ENCODE measurements at regions not wholly inside any gene's neighbourhood (a gene's known extent, or its start where the extent isn't known, plus 50 kb on each side); places are given as distances from the start of the nearest gene placed in this dataset.

DNA sequence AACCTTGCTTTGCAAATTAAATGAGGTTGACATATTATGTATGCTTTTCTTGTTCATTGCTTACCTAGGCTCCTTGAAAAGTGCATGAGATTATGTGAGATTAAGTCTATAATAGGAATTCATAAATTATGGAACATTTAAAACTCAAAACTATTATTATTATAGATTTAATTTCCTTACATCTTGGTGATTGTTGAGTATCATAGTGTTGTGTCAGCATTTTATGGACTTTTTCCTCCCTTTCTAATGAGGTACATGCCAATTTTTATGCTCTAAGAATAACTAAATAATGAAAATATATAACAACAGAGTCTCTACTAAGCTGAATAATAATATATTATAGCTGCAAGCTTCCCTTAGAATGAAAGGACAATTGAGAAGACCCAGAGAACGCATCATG lies 848.8 kb upstream of the AADAT start:
- BruUV-seq (replicated peaks), result no TSS peak
- no peaks in the 10 kb centered on the region for H3K36me3 Mint-ChIP-seq (ENCODE audit: insufficient read depth, unreplicated experiment)
- intact Hi-C loops (cut with micrococcal nuclease; ENCODE audit: unreplicated experiment), result no loop called here
- H3K4me3 Mint-ChIP-seq (ENCODE audit: low read depth, unreplicated experiment), result no peak overlapping the region
- H3K27me3 Mint-ChIP-seq (ENCODE audit: unreplicated experiment), result no peaks in the 10 kb centered on the region
- CTCF ChIA-PET, result no interaction called here
- no peak overlapping the region for H3K27ac Mint-ChIP-seq (ENCODE audit: unreplicated experiment)
- H3K4me1 Mint-ChIP-seq (ENCODE audit: low read depth, unreplicated experiment), result no peaks in the 10 kb centered on the region
- TF ChIP-seq, protein P1, sequence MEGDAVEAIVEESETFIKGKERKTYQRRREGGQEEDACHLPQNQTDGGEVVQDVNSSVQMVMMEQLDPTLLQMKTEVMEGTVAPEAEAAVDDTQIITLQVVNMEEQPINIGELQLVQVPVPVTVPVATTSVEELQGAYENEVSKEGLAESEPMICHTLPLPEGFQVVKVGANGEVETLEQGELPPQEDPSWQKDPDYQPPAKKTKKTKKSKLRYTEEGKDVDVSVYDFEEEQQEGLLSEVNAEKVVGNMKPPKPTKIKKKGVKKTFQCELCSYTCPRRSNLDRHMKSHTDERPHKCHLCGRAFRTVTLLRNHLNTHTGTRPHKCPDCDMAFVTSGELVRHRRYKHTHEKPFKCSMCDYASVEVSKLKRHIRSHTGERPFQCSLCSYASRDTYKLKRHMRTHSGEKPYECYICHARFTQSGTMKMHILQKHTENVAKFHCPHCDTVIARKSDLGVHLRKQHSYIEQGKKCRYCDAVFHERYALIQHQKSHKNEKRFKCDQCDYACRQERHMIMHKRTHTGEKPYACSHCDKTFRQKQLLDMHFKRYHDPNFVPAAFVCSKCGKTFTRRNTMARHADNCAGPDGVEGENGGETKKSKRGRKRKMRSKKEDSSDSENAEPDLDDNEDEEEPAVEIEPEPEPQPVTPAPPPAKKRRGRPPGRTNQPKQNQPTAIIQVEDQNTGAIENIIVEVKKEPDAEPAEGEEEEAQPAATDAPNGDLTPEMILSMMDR (IDR thresholded peaks at IDR 0.05; ENCODE audit: unreplicated experiment), result no peak
- H3K9me3 Mint-ChIP-seq (ENCODE audit: low read depth, unreplicated experiment), result no peaks in the 10 kb centered on the region
- DNase-seq, result no peak

- no peak for DNase-seq
- no peaks in the 10 kb centered on the region for H3K36me3 Mint-ChIP-seq (ENCODE audit: insufficient read depth, unreplicated experiment)
- no peaks in the 10 kb centered on the region for H3K9me3 Mint-ChIP-seq (ENCODE audit: low read depth, unreplicated experiment)
- intact Hi-C loops (cut with micrococcal nuclease; ENCODE audit: unreplicated experiment), result no loop called here
- H3K4me1 Mint-ChIP-seq (ENCODE audit: low read depth, unreplicated experiment), result no peaks in the 10 kb centered on the region
- no TSS peak for BruUV-seq (replicated peaks)
- H3K27me3 Mint-ChIP-seq (ENCODE audit: unreplicated experiment), result no peaks in the 10 kb centered on the region
- CTCF ChIA-PET, result no interaction called here
- H3K27ac Mint-ChIP-seq (ENCODE audit: unreplicated experiment), result no peak overlapping the region
- TF ChIP-seq, protein P1 (IDR thresholded peaks at IDR 0.05; ENCODE audit: unreplicated experiment), result no peak
- no peak overlapping the region for H3K4me3 Mint-ChIP-seq (ENCODE audit: low read depth, unreplicated experiment)
Observed at GRCh38 chr4:170931321-170931720, 841.6 kb upstream of the AADAT start.

DNA sequence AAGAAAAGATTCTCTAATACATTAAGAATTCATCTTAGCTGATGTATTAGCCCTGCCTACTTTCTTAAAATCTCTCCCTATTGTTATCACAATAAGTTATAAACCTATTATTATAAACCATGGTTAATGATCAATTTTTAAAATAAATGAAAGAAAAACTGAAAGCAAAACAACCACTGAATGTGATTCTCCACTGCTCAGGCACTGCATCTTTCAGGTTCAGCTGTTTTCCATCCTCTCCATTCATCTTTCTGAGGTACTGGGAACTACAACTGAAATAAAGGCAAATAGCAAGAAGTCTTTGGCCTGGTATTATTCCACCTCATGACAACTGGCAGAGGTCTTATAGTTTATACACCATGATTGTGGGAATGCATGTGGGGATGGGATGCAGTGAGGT lies 798.9 kb upstream of the AADAT start:
- Mint-ChIP-seq H3K9me3 (ENCODE audit: low read depth, unreplicated experiment) (peaks cover 4% of the 10 kb centered on the region), H3K36me3 (ENCODE audit: insufficient read depth, unreplicated experiment) (no peaks in the 10 kb centered on the region), H3K27ac (ENCODE audit: unreplicated experiment) (no peak overlapping the region), H3K4me1 (ENCODE audit: low read depth, unreplicated experiment) (peaks cover 8% of the 10 kb centered on the region), H3K4me3 (ENCODE audit: low read depth, unreplicated experiment) (no peak overlapping the region), H3K27me3 (ENCODE audit: unreplicated experiment) (no peaks in the 10 kb centered on the region)
- no TSS peak for BruUV-seq (replicated peaks)
- CTCF ChIA-PET, result no interaction called here
- TF ChIP-seq, protein P1 (IDR thresholded peaks at IDR 0.05; ENCODE audit: unreplicated experiment), result no peak
- intact Hi-C loops (cut with micrococcal nuclease; ENCODE audit: unreplicated experiment), result no loop called here
- no peak for DNase-seq

- Mint-ChIP-seq H3K9me3 (ENCODE audit: low read depth, unreplicated experiment) (peaks cover 1% of the 10 kb centered on the region), H3K36me3 (ENCODE audit: insufficient read depth, unreplicated experiment) (no peaks in the 10 kb centered on the region), H3K4me3 (ENCODE audit: low read depth, unreplicated experiment) (no peak overlapping the region), H3K4me1 (ENCODE audit: low read depth, unreplicated experiment) (peaks cover 8% of the 10 kb centered on the region), H3K27ac (ENCODE audit: unreplicated experiment) (no peak overlapping the region), H3K27me3 (ENCODE audit: unreplicated experiment) (no peaks in the 10 kb centered on the region)
- no TSS peak for BruUV-seq (replicated peaks)
- CTCF ChIA-PET, result no interaction called here
- intact Hi-C loops (cut with micrococcal nuclease; ENCODE audit: unreplicated experiment), result no loop called here
- TF ChIP-seq, protein P1 (IDR thresholded peaks at IDR 0.05; ENCODE audit: unreplicated experiment), result no peak
- DNase-seq, result no peak
Observed at GRCh38 chr4:170887396-170887795, 797.6 kb upstream of the AADAT start.
